CD14-positive monocyte (primary cell): ENCODE measurements at regions not wholly inside any gene's neighbourhood (a gene's known extent, or its start where the extent isn't known, plus 50 kb on each side); places are given as distances from the start of the nearest gene placed in this dataset.

Experiments used
- DNase-seq, 3 donors: peaks; one replicate each; pipeline ENCODE4 v3.0.0-alpha.2; 2011 to 2022
- H2AFZ ChIP-seq: 2 replicates; pipeline ENCODE4 v1.6.0; 2012; ENCODE audit warnings: mild to moderate bottlenecking, low read depth, low read length, inconsistent platforms; ENCODE audit not compliant: insufficient read depth, poor library complexity, severe bottlenecking
- H3K27ac ChIP-seq, 2 donors: 1 replicate in 1 of 2; 2 replicates in 1 of 2; pipeline ENCODE4 v1.5.1; 2012 to 2013; ENCODE audit warnings: low read length in 2 of 2, control low read depth in 1 of 2, inconsistent platforms in 1 of 2, low read depth in 1 of 2, mild to moderate bottlenecking in 1 of 2
- H3K27me3 ChIP-seq, 2 donors: one replicate each; pipeline versions ENCODE4 v1.6.0 to v1.6.1; 2011 to 2013; ENCODE audit warnings: low read length in 2 of 2; ENCODE audit not compliant: control insufficient read depth in 2 of 2, insufficient read depth in 2 of 2
- H3K36me3 ChIP-seq, 2 donors: replicated peaks in 1 of 2; 1 replicate in 1 of 2; 2 replicates in 1 of 2; pipeline versions ENCODE4 v1.5.1 to v1.6.1; 2012 to 2013; ENCODE audit warnings: low read length in 2 of 2, control low read depth in 1 of 2, inconsistent platforms in 1 of 2, mild to moderate bottlenecking in 1 of 2; ENCODE audit not compliant: insufficient read depth in 2 of 2, control insufficient read depth in 1 of 2
- H3K4me1 ChIP-seq, 2 donors: 1 replicate in 1 of 2; 2 replicates in 1 of 2; pipeline versions ENCODE4 v1.5.1 to v1.6.1; 2012 to 2013; ENCODE audit warnings: low read length in 2 of 2, control low read depth in 1 of 2, inconsistent platforms in 1 of 2, mild to moderate bottlenecking in 1 of 2, moderate library complexity in 1 of 2; ENCODE audit not compliant: insufficient read depth in 2 of 2, control insufficient read depth in 1 of 2
- H3K4me2 ChIP-seq: replicated peaks from 2 replicates; pipeline ENCODE3; 2012; ENCODE audit warnings: low read length, moderate library complexity, mild to moderate bottlenecking; ENCODE audit not compliant: poor library complexity, severe bottlenecking; ENCODE audit errors: extremely low read depth
- H3K4me3 ChIP-seq, 3 experiments: fragments of 200-600 bp in 1 of 3; sonication (generic) in 1 of 3; replicated peaks in 1 of 3; 1 replicate in 2 of 3; 2 replicates in 1 of 3; pipeline ENCODE4 v1.5.1; 2011 to 2013; ENCODE audit warnings: low read length in 3 of 3, mild to moderate bottlenecking in 3 of 3, control low read depth in 2 of 3, low read depth in 2 of 3, inconsistent platforms in 1 of 3, moderate library complexity in 1 of 3
- H3K79me2 ChIP-seq: 2 replicates; pipeline ENCODE4 v1.6.0; 2012; ENCODE audit warnings: mild to moderate bottlenecking, control low read depth, inconsistent platforms, low read length, moderate library complexity; ENCODE audit not compliant: insufficient read depth
- H3K9ac ChIP-seq: 2 replicates; pipeline ENCODE4 v1.6.0; 2017; ENCODE audit warnings: low read length, mild to moderate bottlenecking; ENCODE audit not compliant: insufficient read depth, poor library complexity, severe bottlenecking
- H3K9me3 ChIP-seq, 2 donors: replicated peaks in 1 of 2; 1 replicate in 1 of 2; 2 replicates in 1 of 2; pipeline versions ENCODE4 v1.5.1 to v1.6.1; 2012 to 2013; ENCODE audit warnings: low read length in 2 of 2, control low read depth in 1 of 2; ENCODE audit not compliant: control insufficient read depth in 1 of 2, insufficient read depth in 1 of 2
- H4K20me1 ChIP-seq: 2 replicates; pipeline ENCODE4 v1.6.0; 2012; ENCODE audit warnings: mild to moderate bottlenecking, low read length, control low read depth, moderate library complexity; ENCODE audit not compliant: insufficient read depth
- H3K27ac Mint-ChIP-seq, 7 donors: one replicate each; pipeline ENCODE4 v1.8.0; 2020; ENCODE audit warnings: mild to moderate bottlenecking in 7 of 7, mixed read lengths in 7 of 7, moderate library complexity in 6 of 7, inconsistent platforms in 2 of 7
- H3K27me3 Mint-ChIP-seq, 3 donors: one replicate each; pipeline ENCODE4 v1.8.0; 2021 to 2022; ENCODE audit warnings: low read depth in 3 of 3, mild to moderate bottlenecking in 3 of 3, mixed read lengths in 3 of 3, moderate library complexity in 3 of 3, inconsistent platforms in 1 of 3
- H3K36me3 Mint-ChIP-seq, 2 donors: one replicate each; pipeline ENCODE4 v1.8.0; 2020; ENCODE audit warnings: mixed read lengths in 2 of 2, inconsistent platforms in 1 of 2, mild to moderate bottlenecking in 1 of 2
- H3K4me1 Mint-ChIP-seq: one replicate; pipeline ENCODE4 v1.8.0; 2020; ENCODE audit warnings: mild to moderate bottlenecking, mixed read lengths
- H3K4me3 Mint-ChIP-seq, 2 donors: one replicate each; pipeline ENCODE4 v1.8.0; 2020; ENCODE audit warnings: mild to moderate bottlenecking in 2 of 2, mixed read lengths in 2 of 2, moderate library complexity in 1 of 2
- H3K9me3 Mint-ChIP-seq, 7 donors: one replicate each; pipeline ENCODE4 v1.8.0; 2020 to 2022; ENCODE audit warnings: mixed read lengths in 7 of 7, mild to moderate bottlenecking in 6 of 7, moderate library complexity in 6 of 7, inconsistent platforms in 2 of 7
- WGBS: methylation state at CpG from one replicate; pipeline ENCODE4 v1.1.5; 2013; ENCODE audit warnings: missing lambda C conversion rate; ENCODE audit not compliant: insufficient coverage; 5-methylcytosine and 5-hydroxymethylcytosine counted together
- intact Hi-C, 2 donors: fragments of 100-400 bp; cut with micrococcal nuclease; formaldehyde crosslinking; loops; one replicate each; pipeline versions ENCODE4 v1.15.0 to v1.15.1; 2023
- TF ChIP-seq, protein P1 (sequence below): fragments of 200-600 bp; IDR thresholded peaks from one replicate; pipeline ENCODE4 v1.8.0; 2022; ENCODE audit warnings: antibody characterized with exemption, mild to moderate bottlenecking

GRCh38 chr5:113866763-113867162, 353.3 kb downstream of the YTHDC2 start:
- Histone ChIP-seq H3K79me2 (no peaks in the 10 kb centered on the region), H2AFZ (no peak overlapping the region), H3K27ac (no peak overlapping the region), H3K4me3 (no peak overlapping the region), H4K20me1 (no peaks in the 10 kb centered on the region), H3K9me3 (peaks cover 4 to 10% of the 10 kb centered on the region in 2 donors), H3K27me3 (no peaks in the 10 kb centered on the region), H3K36me3 (no peaks in the 10 kb centered on the region), H3K4me2 (no peak overlapping the region), H3K4me1 (no peaks in the 10 kb centered on the region), H3K9ac (no peak overlapping the region)
- Mint-ChIP-seq H3K27ac (no peak overlapping the region), H3K27me3 (peaks cover 0 to 3% (median 0%) of the 10 kb centered on the region in 3 donors), H3K36me3 (no peaks in the 10 kb centered on the region), H3K4me1 (no peaks in the 10 kb centered on the region), H3K4me3 (no peak overlapping the region), H3K9me3 (peaks cover 2 to 11% (median 5%) of the 10 kb centered on the region in 7 donors)
- TF ChIP-seq, protein P1, sequence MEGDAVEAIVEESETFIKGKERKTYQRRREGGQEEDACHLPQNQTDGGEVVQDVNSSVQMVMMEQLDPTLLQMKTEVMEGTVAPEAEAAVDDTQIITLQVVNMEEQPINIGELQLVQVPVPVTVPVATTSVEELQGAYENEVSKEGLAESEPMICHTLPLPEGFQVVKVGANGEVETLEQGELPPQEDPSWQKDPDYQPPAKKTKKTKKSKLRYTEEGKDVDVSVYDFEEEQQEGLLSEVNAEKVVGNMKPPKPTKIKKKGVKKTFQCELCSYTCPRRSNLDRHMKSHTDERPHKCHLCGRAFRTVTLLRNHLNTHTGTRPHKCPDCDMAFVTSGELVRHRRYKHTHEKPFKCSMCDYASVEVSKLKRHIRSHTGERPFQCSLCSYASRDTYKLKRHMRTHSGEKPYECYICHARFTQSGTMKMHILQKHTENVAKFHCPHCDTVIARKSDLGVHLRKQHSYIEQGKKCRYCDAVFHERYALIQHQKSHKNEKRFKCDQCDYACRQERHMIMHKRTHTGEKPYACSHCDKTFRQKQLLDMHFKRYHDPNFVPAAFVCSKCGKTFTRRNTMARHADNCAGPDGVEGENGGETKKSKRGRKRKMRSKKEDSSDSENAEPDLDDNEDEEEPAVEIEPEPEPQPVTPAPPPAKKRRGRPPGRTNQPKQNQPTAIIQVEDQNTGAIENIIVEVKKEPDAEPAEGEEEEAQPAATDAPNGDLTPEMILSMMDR: no peak
- DNase-seq: no peak
- intact Hi-C loops: no loop called here

GRCh38 chr5:113869611-113870010, 356.1 kb downstream of the YTHDC2 start:
- H3K4me2 ChIP-seq: no peak overlapping the region
- no peaks in the 10 kb centered on the region for H3K36me3 ChIP-seq
- TF ChIP-seq, protein P1: no peak
- H3K9me3 ChIP-seq: peaks cover 4 to 10% of the 10 kb centered on the region in 2 donors
- H3K4me1 ChIP-seq: no peaks in the 10 kb centered on the region
- no peak overlapping the region for H3K9ac ChIP-seq
- H3K27ac ChIP-seq: no peak overlapping the region
- peaks cover 2 to 11% (median 5%) of the 10 kb centered on the region in 7 donors for H3K9me3 Mint-ChIP-seq
- H2AFZ ChIP-seq: no peak overlapping the region
- intact Hi-C loops: no loop called here
- H3K27ac Mint-ChIP-seq: no peak overlapping the region
- WGBS: 100% methylated on average over 2 of the region's 3 CpGs
- no peaks in the 10 kb centered on the region for H4K20me1 ChIP-seq
- no peaks in the 10 kb centered on the region for H3K36me3 Mint-ChIP-seq
- H3K79me2 ChIP-seq: no peaks in the 10 kb centered on the region
- H3K27me3 ChIP-seq: no peaks in the 10 kb centered on the region
- no peak for DNase-seq
- H3K4me3 ChIP-seq: no peak overlapping the region
- peaks cover 0 to 3% (median 0%) of the 10 kb centered on the region in 3 donors for H3K27me3 Mint-ChIP-seq
- no peak overlapping the region for H3K4me3 Mint-ChIP-seq
- H3K4me1 Mint-ChIP-seq: no peaks in the 10 kb centered on the region
